ENCODE measurements at regions not wholly inside any gene's neighbourhood (a gene's known extent, or its start where the extent isn't known, plus 50 kb on each side); places are given as distances from the start of the nearest gene placed in this dataset.

DNA sequence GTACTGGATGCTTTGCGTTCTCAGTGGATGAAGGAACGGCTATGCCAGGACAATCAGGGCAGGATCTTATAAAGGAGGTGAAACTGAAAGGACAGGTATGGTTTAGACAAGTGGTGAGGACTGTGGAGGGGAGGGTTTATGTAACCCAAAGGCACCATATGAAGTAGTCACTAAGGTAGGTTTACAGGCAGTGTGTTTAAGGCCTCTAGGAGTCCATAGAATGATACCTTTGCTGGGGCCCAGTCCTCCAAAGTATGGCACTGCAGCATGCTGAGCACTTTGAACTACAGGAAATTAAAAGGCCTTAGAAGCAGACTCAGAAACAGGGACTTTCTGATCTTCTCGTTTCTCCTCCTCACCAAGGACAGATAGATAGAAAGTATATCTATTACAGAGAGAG lies 304.7 kb upstream of the USP25 start:
- no peak overlapping the region for H3K9ac ChIP-seq (ENCODE audit: low read depth, low read length, poor library complexity)
- H2AK5ac ChIP-seq (ENCODE audit: low read depth, low read length), result no peak overlapping the region
- peaks cover 23 to 24% of the 10 kb centered on the region in 2 donors for H3K4me1 ChIP-seq (ENCODE audit: control insufficient read depth in 2 of 2, insufficient read depth in 1 of 2, low read depth in 1 of 2, low read length in 2 of 2)
- H2BK12ac ChIP-seq (ENCODE audit: low read length), result no peak overlapping the region
- H3K4ac ChIP-seq (ENCODE audit: low read length), result no peak overlapping the region
- no peaks in the 10 kb centered on the region for H3K79me1 ChIP-seq (ENCODE audit: low read depth, low read length)
- H3K4me3 ChIP-seq (ENCODE audit: low read length in 2 of 2), result no peak overlapping the region
- peak overlapping the region; percentile 58 for H3K18ac ChIP-seq (ENCODE audit: low read length)
- DNase-seq (ENCODE audit: low spot score), result no peak
- peaks cover 0 to 4% of the 10 kb centered on the region in 2 donors for H3K9me3 ChIP-seq (replicated peaks in 1 of 2; ENCODE audit: control insufficient read depth in 2 of 2, insufficient read depth in 1 of 2, low read depth in 1 of 2, low read length in 2 of 2)
- H2BK15ac ChIP-seq (ENCODE audit: low read length), result no peak overlapping the region
- no peak overlapping the region for H3K14ac ChIP-seq (ENCODE audit: low read length)
- no CpG with 5 or more reads among the region's 3 CpGs for WGBS, 2 donors (ENCODE audit: extremely low coverage in 2 of 2, insufficient read length in 2 of 2, insufficient replicate concordance in 1 of 2)
- H4K8ac ChIP-seq (ENCODE audit: low read depth, low read length), result no peak overlapping the region
- no peak overlapping the region for H3K23ac ChIP-seq (ENCODE audit: low read depth, low read length, poor library complexity)
- H2BK120ac ChIP-seq (ENCODE audit: low read depth, low read length), result no peak overlapping the region
- H3K36me3 ChIP-seq (replicated peaks in 1 of 2; ENCODE audit: control insufficient read depth in 2 of 2, insufficient read depth in 2 of 2, low read length in 2 of 2), result no peaks in the 10 kb centered on the region
- no peak overlapping the region for H2AFZ ChIP-seq (ENCODE audit: low read length)
- no peak overlapping the region for H2BK5ac ChIP-seq (ENCODE audit: low read length)
- H3K27ac ChIP-seq (replicated peaks; ENCODE audit: low read length), result peak overlapping the region; percentile 76
- H4K91ac ChIP-seq (ENCODE audit: low read depth, low read length, poor library complexity), result peak overlapping the region; percentile 5
- no peaks in the 10 kb centered on the region for H3K27me3 ChIP-seq (ENCODE audit: control insufficient read depth in 3 of 3, insufficient read depth in 3 of 3, low read depth in 1 of 3, low read length in 3 of 3)
- H3K4me2 ChIP-seq (ENCODE audit: insufficient read depth, low read length, poor library complexity, severe bottlenecking), result no peak overlapping the region

DNA sequence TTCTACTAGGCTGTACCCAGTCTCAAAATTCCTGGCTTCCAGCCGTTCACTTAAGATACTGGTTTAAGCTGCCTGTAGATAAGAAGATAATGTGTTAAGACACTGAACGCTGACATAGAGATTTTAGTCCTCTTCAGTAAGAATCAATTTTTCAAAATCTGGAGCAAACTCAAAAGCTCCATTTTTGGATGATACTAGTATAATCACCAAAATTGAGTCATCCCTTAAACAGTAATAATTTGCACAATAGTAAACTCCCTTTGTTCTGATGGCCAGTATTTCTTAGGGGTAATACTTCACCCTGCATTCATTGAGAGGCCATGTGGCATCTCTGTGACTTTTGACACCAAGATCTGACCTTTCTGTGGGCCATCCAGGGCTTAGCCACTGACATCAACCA lies 299.8 kb upstream of the USP25 start:
- no peaks in the 10 kb centered on the region for H3K79me1 ChIP-seq (ENCODE audit: low read depth, low read length)
- no peak overlapping the region for H2AFZ ChIP-seq (ENCODE audit: low read length)
- H4K91ac ChIP-seq (ENCODE audit: low read depth, low read length, poor library complexity), result no peak overlapping the region
- H3K18ac ChIP-seq (ENCODE audit: low read length), result no peak overlapping the region
- H3K14ac ChIP-seq (ENCODE audit: low read length), result no peak overlapping the region
- no peaks in the 10 kb centered on the region for H3K27me3 ChIP-seq (ENCODE audit: control insufficient read depth in 3 of 3, insufficient read depth in 3 of 3, low read depth in 1 of 3, low read length in 3 of 3)
- H2BK15ac ChIP-seq (ENCODE audit: low read length), result no peak overlapping the region
- H3K9ac ChIP-seq (ENCODE audit: low read depth, low read length, poor library complexity), result no peak overlapping the region
- H4K8ac ChIP-seq (ENCODE audit: low read depth, low read length), result no peak overlapping the region
- no peak overlapping the region for H3K4ac ChIP-seq (ENCODE audit: low read length)
- H3K4me3 ChIP-seq (ENCODE audit: low read length in 2 of 2), result no peak overlapping the region
- H3K23ac ChIP-seq (ENCODE audit: low read depth, low read length, poor library complexity), result no peak overlapping the region
- no CpG with 5 or more reads among the region's 2 CpGs for WGBS, 2 donors (ENCODE audit: extremely low coverage in 2 of 2, insufficient read length in 2 of 2, insufficient replicate concordance in 1 of 2)
- H2AK5ac ChIP-seq (ENCODE audit: low read depth, low read length), result no peak overlapping the region
- H3K9me3 ChIP-seq (replicated peaks in 1 of 2; ENCODE audit: control insufficient read depth in 2 of 2, insufficient read depth in 1 of 2, low read depth in 1 of 2, low read length in 2 of 2), result peaks cover 0 to 11% of the 10 kb centered on the region in 2 donors
- DNase-seq (ENCODE audit: low spot score), result no peak
- H3K36me3 ChIP-seq (replicated peaks in 1 of 2; ENCODE audit: control insufficient read depth in 2 of 2, insufficient read depth in 2 of 2, low read length in 2 of 2), result no peaks in the 10 kb centered on the region
- H3K27ac ChIP-seq (replicated peaks; ENCODE audit: low read length), result no peak overlapping the region
- peaks cover 3 to 11% of the 10 kb centered on the region in 2 donors for H3K4me1 ChIP-seq (ENCODE audit: control insufficient read depth in 2 of 2, insufficient read depth in 1 of 2, low read depth in 1 of 2, low read length in 2 of 2)
- no peak overlapping the region for H2BK12ac ChIP-seq (ENCODE audit: low read length)
- H2BK5ac ChIP-seq (ENCODE audit: low read length), result no peak overlapping the region
- H2BK120ac ChIP-seq (ENCODE audit: low read depth, low read length), result no peak overlapping the region
- no peak overlapping the region for H3K4me2 ChIP-seq (ENCODE audit: insufficient read depth, low read length, poor library complexity, severe bottlenecking)

DNA sequence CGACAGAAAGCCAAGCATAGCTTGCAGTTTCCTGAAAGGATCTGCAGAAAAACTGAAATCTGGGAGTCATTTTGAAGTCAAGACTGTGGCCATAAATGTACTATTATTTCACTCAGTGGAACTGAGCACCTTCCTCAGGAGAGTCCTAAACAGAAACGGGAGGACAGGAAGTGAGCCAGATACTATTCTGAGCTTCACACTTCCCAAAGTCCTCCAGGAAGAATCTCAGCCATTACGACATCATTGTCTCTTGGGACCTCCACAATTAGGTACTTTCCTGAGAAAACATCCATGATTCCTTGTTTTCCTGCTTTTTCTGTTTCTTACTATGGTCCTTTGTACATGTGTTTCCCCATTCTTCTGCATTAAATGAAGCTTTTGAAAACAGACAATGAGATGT lies 299.2 kb upstream of the USP25 start:
- no peak overlapping the region for H2BK12ac ChIP-seq (ENCODE audit: low read length)

DNA sequence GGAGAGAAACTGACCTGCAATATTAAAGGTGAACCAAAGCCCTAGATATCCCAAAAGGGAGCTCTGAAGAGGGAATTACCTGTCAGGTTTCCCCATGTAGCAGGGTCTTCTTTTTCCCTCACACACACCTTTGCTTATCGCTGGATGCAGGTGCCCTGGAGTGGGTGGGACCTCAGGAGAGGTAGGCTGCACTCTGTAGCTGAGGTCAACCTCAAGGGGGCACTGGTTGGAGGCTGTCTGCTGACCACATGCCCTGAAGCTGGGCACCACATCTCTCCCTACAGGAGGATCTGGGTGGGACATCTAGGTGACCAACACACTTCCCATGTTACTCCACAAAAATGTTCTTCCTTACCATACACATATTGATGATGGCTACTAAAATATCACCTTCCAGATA lies 298.7 kb upstream of the USP25 start:
- H3K4ac ChIP-seq (ENCODE audit: low read length), result no peak overlapping the region
- H2BK120ac ChIP-seq (ENCODE audit: low read depth, low read length), result no peak overlapping the region
- no peak overlapping the region for H2AFZ ChIP-seq (ENCODE audit: low read length)
- H3K18ac ChIP-seq (ENCODE audit: low read length), result peak overlapping the region; percentile 13
- H2AK5ac ChIP-seq (ENCODE audit: low read depth, low read length), result no peak overlapping the region
- H3K36me3 ChIP-seq (replicated peaks in 1 of 2; ENCODE audit: control insufficient read depth in 2 of 2, insufficient read depth in 2 of 2, low read length in 2 of 2), result no peaks in the 10 kb centered on the region
- peaks cover 0 to 8% of the 10 kb centered on the region in 2 donors for H3K9me3 ChIP-seq (replicated peaks in 1 of 2; ENCODE audit: control insufficient read depth in 2 of 2, insufficient read depth in 1 of 2, low read depth in 1 of 2, low read length in 2 of 2)
- no peak overlapping the region for H3K4me3 ChIP-seq (ENCODE audit: low read length in 2 of 2)
- no peak for DNase-seq (ENCODE audit: low spot score)
- no peak overlapping the region for H4K8ac ChIP-seq (ENCODE audit: low read depth, low read length)
- H2BK12ac ChIP-seq (ENCODE audit: low read length), result peak overlapping the region; percentile 30
- H3K23ac ChIP-seq (ENCODE audit: low read depth, low read length, poor library complexity), result no peak overlapping the region
- H3K27me3 ChIP-seq (ENCODE audit: control insufficient read depth in 3 of 3, insufficient read depth in 3 of 3, low read depth in 1 of 3, low read length in 3 of 3), result no peaks in the 10 kb centered on the region
- no peak overlapping the region for H3K4me2 ChIP-seq (ENCODE audit: insufficient read depth, low read length, poor library complexity, severe bottlenecking)
- no CpG with 5 or more reads among the region's 1 CpG for WGBS, 2 donors (ENCODE audit: extremely low coverage in 2 of 2, insufficient read length in 2 of 2, insufficient replicate concordance in 1 of 2)
- peak overlapping the region; percentile 20 for H2BK15ac ChIP-seq (ENCODE audit: low read length)
- no peak overlapping the region for H3K14ac ChIP-seq (ENCODE audit: low read length)
- no peaks in the 10 kb centered on the region for H3K79me1 ChIP-seq (ENCODE audit: low read depth, low read length)
- H3K27ac ChIP-seq (replicated peaks; ENCODE audit: low read length), result no peak overlapping the region
- H3K4me1 ChIP-seq (ENCODE audit: control insufficient read depth in 2 of 2, insufficient read depth in 1 of 2, low read depth in 1 of 2, low read length in 2 of 2), result peaks cover 3 to 7% of the 10 kb centered on the region in 2 donors
- peak overlapping the region; percentile 7 for H2BK5ac ChIP-seq (ENCODE audit: low read length)
- no peak overlapping the region for H4K91ac ChIP-seq (ENCODE audit: low read depth, low read length, poor library complexity)
- H3K9ac ChIP-seq (ENCODE audit: low read depth, low read length, poor library complexity), result no peak overlapping the region

More for the DNA sequence above, 299.2 kb upstream of the USP25 start:
- no peaks in the 10 kb centered on the region for H3K36me3 ChIP-seq (replicated peaks in 1 of 2; ENCODE audit: control insufficient read depth in 2 of 2, insufficient read depth in 2 of 2, low read length in 2 of 2)
- no peak overlapping the region for H3K23ac ChIP-seq (ENCODE audit: low read depth, low read length, poor library complexity)
- no peak overlapping the region for H3K14ac ChIP-seq (ENCODE audit: low read length)
- H3K4ac ChIP-seq (ENCODE audit: low read length), result no peak overlapping the region
- H3K4me2 ChIP-seq (ENCODE audit: insufficient read depth, low read length, poor library complexity, severe bottlenecking), result no peak overlapping the region
- H3K27me3 ChIP-seq (ENCODE audit: control insufficient read depth in 3 of 3, insufficient read depth in 3 of 3, low read depth in 1 of 3, low read length in 3 of 3), result no peaks in the 10 kb centered on the region
- no peak overlapping the region for H2BK15ac ChIP-seq (ENCODE audit: low read length)
- H2AFZ ChIP-seq (ENCODE audit: low read length), result no peak overlapping the region
- H3K9me3 ChIP-seq (replicated peaks in 1 of 2; ENCODE audit: control insufficient read depth in 2 of 2, insufficient read depth in 1 of 2, low read depth in 1 of 2, low read length in 2 of 2), result peaks cover 0 to 10% of the 10 kb centered on the region in 2 donors
- H3K79me1 ChIP-seq (ENCODE audit: low read depth, low read length), result no peaks in the 10 kb centered on the region
- H3K18ac ChIP-seq (ENCODE audit: low read length), result no peak overlapping the region
- H2AK5ac ChIP-seq (ENCODE audit: low read depth, low read length), result no peak overlapping the region
- H4K8ac ChIP-seq (ENCODE audit: low read depth, low read length), result no peak overlapping the region
- peaks cover 3 to 7% of the 10 kb centered on the region in 2 donors for H3K4me1 ChIP-seq (ENCODE audit: control insufficient read depth in 2 of 2, insufficient read depth in 1 of 2, low read depth in 1 of 2, low read length in 2 of 2)
- no CpG with 5 or more reads among the region's 3 CpGs for WGBS, 2 donors (ENCODE audit: extremely low coverage in 2 of 2, insufficient read length in 2 of 2, insufficient replicate concordance in 1 of 2)
- H2BK5ac ChIP-seq (ENCODE audit: low read length), result no peak overlapping the region
- H2BK120ac ChIP-seq (ENCODE audit: low read depth, low read length), result no peak overlapping the region
- H3K4me3 ChIP-seq (ENCODE audit: low read length in 2 of 2), result no peak overlapping the region
- no peak for DNase-seq (ENCODE audit: low spot score)
- no peak overlapping the region for H4K91ac ChIP-seq (ENCODE audit: low read depth, low read length, poor library complexity)
- no peak overlapping the region for H3K9ac ChIP-seq (ENCODE audit: low read depth, low read length, poor library complexity)
- no peak overlapping the region for H3K27ac ChIP-seq (replicated peaks; ENCODE audit: low read length)
